SK-N-SH (cell line): ENCODE measurements at regions not wholly inside any gene's neighbourhood (a gene's known extent, or its start where the extent isn't known, plus 50 kb on each side); places are given as distances from the start of the nearest gene placed in this dataset.

Experiments used
- CTCF ChIA-PET: fragments of 300-600, 350-600 bp; formaldehyde crosslinking; extraction: SDS; loops from one replicate; lab custom pipeline; 2021; lab: Yijun Ruan, JAX
- POLR2A ChIA-PET: fragments of 350-600 bp; sonication (Branson Sonifier 250); formaldehyde crosslinking; extraction: SDS; loops from one replicate; lab custom pipeline; 2020; ENCODE audit warnings: antibody characterized with exemption, inconsistent platforms; lab: Yijun Ruan, JAX
- DNase-seq: peaks from one replicate; pipeline ENCODE4 v3.0.0; 2012
- H2AFZ ChIP-seq: fragments of 200-600 bp; sonication (generic); 2 replicates; pipeline ENCODE4 v1.8.1; 2016; ENCODE audit warnings: antibody characterized with exemption, mild to moderate bottlenecking, low read depth
- H3F3A ChIP-seq: fragments of 200-600 bp; sonication (generic); replicated peaks from 2 replicates; pipeline ENCODE3; 2016; ENCODE audit warnings: antibody characterized with exemption, mild to moderate bottlenecking; ENCODE audit not compliant: insufficient read depth
- H3K27ac ChIP-seq, 2 experiments: fragments of 200-500 bp in 1 of 2; fragments of 200-600 bp in 1 of 2; sonication (Bioruptor generic) in 1 of 2; sonication (generic), shearing (Covaris generic) in 1 of 2; 2 replicates each; pipeline versions ENCODE4 v1.5.1 to v1.6.1; 2014 to 2016; ENCODE audit warnings: low read depth in 2 of 2, inconsistent platforms in 1 of 2, low read length in 1 of 2, mild to moderate bottlenecking in 1 of 2, mixed read lengths in 1 of 2
- H3K27me3 ChIP-seq: fragments of 200-600 bp; sonication (generic), shearing (Covaris generic); 2 replicates; pipeline ENCODE4 v1.6.1; 2016; ENCODE audit warnings: mixed run types; ENCODE audit not compliant: insufficient read depth
- H3K36me3 ChIP-seq, 2 experiments: fragments of 200-500 bp in 1 of 2; fragments of 200-600 bp in 1 of 2; sonication (Bioruptor generic) in 1 of 2; sonication (generic) in 1 of 2; replicated peaks in 1 of 2; 2 replicates each; pipeline versions ENCODE3 to v1.5.1; 2014 to 2016; ENCODE audit warnings: low read length in 1 of 2, mild to moderate bottlenecking in 1 of 2; ENCODE audit not compliant: insufficient read depth in 2 of 2, control insufficient read depth in 1 of 2
- H3K4me1 ChIP-seq, 2 experiments: fragments of 200-500 bp in 1 of 2; fragments of 200-600 bp in 1 of 2; sonication (Bioruptor generic) in 1 of 2; sonication (generic), shearing (Covaris generic) in 1 of 2; 2 replicates each; pipeline versions ENCODE4 v1.5.1 to v1.6.1; 2014 to 2016; ENCODE audit warnings: low read depth in 1 of 2, low read length in 1 of 2, mixed run types in 1 of 2; ENCODE audit not compliant: insufficient read depth in 2 of 2, control insufficient read depth in 1 of 2
- H3K4me2 ChIP-seq: fragments of 200-600 bp; sonication (generic), shearing (Covaris generic); 2 replicates; pipeline ENCODE4 v1.6.1; 2017; ENCODE audit warnings: mixed run types
- H3K4me3 ChIP-seq, 2 experiments: fragments of 200-500 bp in 1 of 2; fragments of 200-600 bp in 1 of 2; sonication (Bioruptor generic) in 1 of 2; sonication (generic), shearing (Covaris generic) in 1 of 2; 2 replicates each; pipeline versions ENCODE4 v1.5.1 to v1.8.1; 2014 to 2016; ENCODE audit warnings: low read depth in 2 of 2, inconsistent platforms in 1 of 2, low read length in 1 of 2, mild to moderate bottlenecking in 1 of 2, mixed read lengths in 1 of 2, moderate library complexity in 1 of 2
- H3K79me2 ChIP-seq: fragments of 200-600 bp; sonication (generic); 2 replicates; pipeline ENCODE4 v1.8.1; 2017; ENCODE audit warnings: mild to moderate bottlenecking; ENCODE audit not compliant: insufficient read depth
- H3K9ac ChIP-seq: fragments of 200-600 bp; sonication (generic); 2 replicates; pipeline ENCODE4 v1.6.1; 2017; ENCODE audit warnings: mixed run types
- H3K9me2 ChIP-seq: fragments of 200-600 bp; sonication (generic); 2 replicates; pipeline ENCODE4 v1.6.1; 2017; ENCODE audit warnings: mixed run types
- H3K9me3 ChIP-seq: fragments of 200-600 bp; sonication (generic); 2 replicates; pipeline ENCODE4 v1.6.1; 2017; ENCODE audit warnings: mixed run types, mild to moderate bottlenecking, moderate library complexity
- H4K20me1 ChIP-seq: fragments of 200-600 bp; sonication (generic); 2 replicates; pipeline ENCODE4 v1.6.1; 2017; ENCODE audit warnings: mild to moderate bottlenecking, mixed run types; ENCODE audit not compliant: insufficient read depth
- FOSL2 ChIP-seq: IDR thresholded peaks from 2 replicates; pipeline ENCODE4 v1.4.0; 2012; ENCODE audit warnings: low read depth, mild to moderate bottlenecking, moderate library complexity, borderline replicate concordance
- NRF1 ChIP-seq: IDR thresholded peaks from 2 replicates; pipeline ENCODE4 v1.6.1; 2012; ENCODE audit warnings: low read depth, mild to moderate bottlenecking, low read length
- POLR2AphosphoS5 ChIP-seq: IDR thresholded peaks from 2 replicates; pipeline ENCODE4 v1.6.1; 2012; ENCODE audit warnings: low read depth, low read length
- RAD21 ChIP-seq: IDR thresholded peaks from 2 replicates; pipeline ENCODE4 v1.6.1; 2012; ENCODE audit warnings: mild to moderate bottlenecking, low read length
- RCOR1 ChIP-seq: fragments of 150-350 bp; IDR thresholded peaks from 2 replicates; pipeline ENCODE4 v1.6.1; 2017; ENCODE audit warnings: antibody characterized with exemption, low read length
- TCF12 ChIP-seq: IDR thresholded peaks from 2 replicates; pipeline ENCODE4 v1.4.0; 2012
- TEAD4 ChIP-seq: IDR thresholded peaks from 2 replicates; pipeline ENCODE4 v1.4.0; 2012; ENCODE audit warnings: mild to moderate bottlenecking, borderline replicate concordance; ENCODE audit not compliant: insufficient read depth
- YY1 ChIP-seq: IDR thresholded peaks from 2 replicates; pipeline ENCODE4 v1.4.0; 2012; ENCODE audit warnings: low read depth, mild to moderate bottlenecking
- WGBS: methylation state at CpG from one replicate; pipeline ENCODE4 v1.1.6; 2017; ENCODE audit warnings: low lambda C conversion rate; 5-methylcytosine and 5-hydroxymethylcytosine counted together
- TF ChIP-seq, protein P1 (sequence below): fragments of 200-600 bp; sonication (generic); IDR thresholded peaks from 2 replicates; pipeline ENCODE4 v1.6.1; 2017; ENCODE audit warnings: antibody characterized with exemption, mild to moderate bottlenecking, moderate library complexity

DNA sequence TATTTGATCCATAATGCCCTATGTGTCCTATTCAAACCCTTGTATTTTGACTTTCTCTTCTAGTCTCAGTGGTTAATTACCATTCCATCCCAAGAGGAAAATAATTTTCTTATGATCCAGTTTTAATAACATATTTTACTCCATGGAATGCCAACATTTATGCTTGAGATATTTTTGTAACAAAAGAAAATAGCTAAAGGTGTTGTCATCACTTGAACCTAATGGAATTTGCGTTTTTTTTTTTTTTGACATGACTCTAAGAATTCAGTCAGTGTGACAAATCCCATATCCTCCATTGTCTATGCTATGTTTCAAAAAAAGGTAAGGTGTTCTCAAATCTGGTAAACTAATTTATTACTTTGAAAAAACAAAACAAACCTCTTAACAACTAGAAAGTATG, 324.1 kb upstream of the ADAMTS5 start:
- Histone ChIP-seq H3K9ac (no peak overlapping the region), H3K9me3 (no peaks in the 10 kb centered on the region; the same call in 1 of the 2 replicates), H4K20me1 (no peaks in the 10 kb centered on the region), H3K4me1 (peaks cover 10 to 15% of the 10 kb centered on the region in 2 experiments; a peak in 2 of 4 replicates), H2AFZ (no peak overlapping the region), H3K9me2 (no peaks in the 10 kb centered on the region), H3K4me2 (no peak overlapping the region), H3K79me2 (no peaks in the 10 kb centered on the region), H3K36me3 (no peaks in the 10 kb centered on the region), H3F3A (peaks cover 14% of the 10 kb centered on the region), H3K27me3 (no peaks in the 10 kb centered on the region), H3K4me3 (no peak overlapping the region), H3K27ac (peak overlapping the region; percentile 25 to 82; a peak in 3 of 4 replicates)
- ChIA-PET POLR2A (no interaction called here), CTCF (no interaction called here)
- 39% methylated on average over 1 of the region's 1 CpG for WGBS
- peak; percentile 37 for TF ChIP-seq TCF12
- peak; percentile 24; the same call in 1 of the 2 replicates for TF ChIP-seq TEAD4
- TF ChIP-seq FOSL2 = peak; percentile 37; the same call in 1 of the 2 replicates
- TF ChIP-seq NRF1 = no peak
- TF ChIP-seq, protein P1, sequence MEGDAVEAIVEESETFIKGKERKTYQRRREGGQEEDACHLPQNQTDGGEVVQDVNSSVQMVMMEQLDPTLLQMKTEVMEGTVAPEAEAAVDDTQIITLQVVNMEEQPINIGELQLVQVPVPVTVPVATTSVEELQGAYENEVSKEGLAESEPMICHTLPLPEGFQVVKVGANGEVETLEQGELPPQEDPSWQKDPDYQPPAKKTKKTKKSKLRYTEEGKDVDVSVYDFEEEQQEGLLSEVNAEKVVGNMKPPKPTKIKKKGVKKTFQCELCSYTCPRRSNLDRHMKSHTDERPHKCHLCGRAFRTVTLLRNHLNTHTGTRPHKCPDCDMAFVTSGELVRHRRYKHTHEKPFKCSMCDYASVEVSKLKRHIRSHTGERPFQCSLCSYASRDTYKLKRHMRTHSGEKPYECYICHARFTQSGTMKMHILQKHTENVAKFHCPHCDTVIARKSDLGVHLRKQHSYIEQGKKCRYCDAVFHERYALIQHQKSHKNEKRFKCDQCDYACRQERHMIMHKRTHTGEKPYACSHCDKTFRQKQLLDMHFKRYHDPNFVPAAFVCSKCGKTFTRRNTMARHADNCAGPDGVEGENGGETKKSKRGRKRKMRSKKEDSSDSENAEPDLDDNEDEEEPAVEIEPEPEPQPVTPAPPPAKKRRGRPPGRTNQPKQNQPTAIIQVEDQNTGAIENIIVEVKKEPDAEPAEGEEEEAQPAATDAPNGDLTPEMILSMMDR = no peak
- no peak for DNase-seq

- H3F3A ChIP-seq = peaks cover 14% of the 10 kb centered on the region
- H3K27ac ChIP-seq = peak overlapping the region; percentile 25 to 82; a peak in 3 of 4 replicates
- WGBS = 40% methylated on average over 3 of the region's 3 CpGs
- no peaks in the 10 kb centered on the region for H3K36me3 ChIP-seq
- H4K20me1 ChIP-seq = no peaks in the 10 kb centered on the region
- H3K9ac ChIP-seq = no peak overlapping the region
- no peak overlapping the region for H2AFZ ChIP-seq
- peak overlapping the region; percentile 9; the same call in 1 of the 2 replicates for H3K4me2 ChIP-seq
- ChIA-PET CTCF (no interaction called here), POLR2A (no interaction called here)
- no peak overlapping the region for H3K4me3 ChIP-seq
- no peaks in the 10 kb centered on the region for H3K9me2 ChIP-seq
- H3K27me3 ChIP-seq = no peaks in the 10 kb centered on the region
- H3K79me2 ChIP-seq = no peaks in the 10 kb centered on the region
- H3K4me1 ChIP-seq = peaks cover 10 to 15% of the 10 kb centered on the region in 2 experiments; a peak in 2 of 4 replicates
- no peak for TF ChIP-seq YY1
- TF ChIP-seq RCOR1 = no peak
- TF ChIP-seq, protein P1 = no peak
- TF ChIP-seq TCF12 = no peak
- TF ChIP-seq POLR2AphosphoS5 = no peak
- no peak for TF ChIP-seq RAD21
- no peaks in the 10 kb centered on the region for H3K9me3 ChIP-seq
- DNase-seq = no peak
Measured at GRCh38 chr21:27290028-27290427, 323.1 kb upstream of the ADAMTS5 start.
